ENCODE measurements at regions not wholly inside any gene's neighbourhood (a gene's known extent, or its start where the extent isn't known, plus 50 kb on each side); places are given as distances from the start of the nearest gene placed in this dataset.

- TF ChIP-seq CTCF (IDR thresholded peaks at IDR 0.05) = no peak
- TF ChIP-seq POLR2A (IDR thresholded peaks at IDR 0.05) = no peak
Measured at GRCh38 chr13:97710797-97711196, 242.7 kb upstream of the IPO5 start.
